SK-N-SH treated with all-trans-retinoic acid at 6 μM for 48 hours (cell line): ENCODE measurements at regions not wholly inside any gene's neighbourhood (a gene's known extent, or its start where the extent isn't known, plus 50 kb on each side); places are given as distances from the start of the nearest gene placed in this dataset.

Source experiments
- ATAC-seq: fragments of 200-7000 bp; cut with Tn5 transposase; 3 replicates; pipeline ENCODE4 v1.9.1; 2020; ENCODE audit warnings: mild to moderate bottlenecking, moderate library complexity
- ARNTL ChIP-seq: fragments of 450-650 bp; formaldehyde crosslinking; IDR thresholded peaks from 2 replicates; pipeline ENCODE4 v1.5.0; 2020; ENCODE audit warnings: low read depth, mild to moderate bottlenecking, moderate library complexity, borderline replicate concordance
- BACH2 ChIP-seq: fragments of 250-450 bp; sonication (Bioruptor Pico); IDR thresholded peaks from 2 replicates; pipeline ENCODE4 v1.9.0; 2021; ENCODE audit warnings: mild to moderate bottlenecking, borderline replicate concordance
- CSDC2 ChIP-seq: fragments of 250-450 bp; sonication (Bioruptor Pico); IDR thresholded peaks from 2 replicates; pipeline ENCODE4 v1.5.0; 2020; ENCODE audit warnings: mild to moderate bottlenecking, moderate library complexity
- ESRRG ChIP-seq: fragments of 250-450 bp; sonication (Bioruptor Pico); IDR thresholded peaks from 2 replicates; pipeline ENCODE4 v1.6.1; 2021; ENCODE audit warnings: mild to moderate bottlenecking
- GLIS3 ChIP-seq: fragments of 250-450 bp; sonication (Bioruptor Pico); IDR thresholded peaks from 2 replicates; pipeline ENCODE4 v1.5.0; 2020; ENCODE audit warnings: mild to moderate bottlenecking, moderate library complexity
- ISL1 ChIP-seq: fragments of 250-450 bp; sonication (Bioruptor Pico); IDR thresholded peaks from 2 replicates; pipeline ENCODE4 v2.1.2; 2022; ENCODE audit warnings: mild to moderate bottlenecking, moderate library complexity
- OSR1 ChIP-seq: fragments of 250-450 bp; sonication (Bioruptor Pico); IDR thresholded peaks from 2 replicates; pipeline ENCODE4 v1.8.0; 2022; ENCODE audit warnings: moderate library complexity, mild to moderate bottlenecking, inconsistent platforms
- PPARA ChIP-seq: fragments of 250-450 bp; sonication (Bioruptor Pico); IDR thresholded peaks from 2 replicates; pipeline ENCODE4 v1.5.0; 2020; ENCODE audit warnings: mild to moderate bottlenecking, borderline replicate concordance
- SNAI2 ChIP-seq: fragments of 250-450 bp; sonication (Bioruptor Pico); IDR thresholded peaks from 2 replicates; pipeline ENCODE4 v1.5.0; 2020; ENCODE audit warnings: mild to moderate bottlenecking, moderate library complexity
- TCF4 ChIP-seq: fragments of 250-450 bp; sonication (Bioruptor Pico); IDR thresholded peaks from 2 replicates; pipeline ENCODE4 v1.8.0; 2021; ENCODE audit warnings: mild to moderate bottlenecking, moderate library complexity, borderline replicate concordance
- TOX ChIP-seq: fragments of 250-450 bp; sonication (Bioruptor Pico); IDR thresholded peaks from 2 replicates; pipeline ENCODE4 v1.8.0; 2021; ENCODE audit warnings: mild to moderate bottlenecking, moderate library complexity, borderline replicate concordance
- ZC3H10 ChIP-seq: fragments of 250-450 bp; sonication (Bioruptor Pico); IDR thresholded peaks from 2 replicates; pipeline ENCODE4 v1.5.1; 2021; ENCODE audit warnings: mild to moderate bottlenecking, moderate library complexity
- ZFP3 ChIP-seq: fragments of 250-450 bp; sonication (Bioruptor Pico); IDR thresholded peaks from 2 replicates; pipeline ENCODE4 v1.5.0; 2020; ENCODE audit warnings: mild to moderate bottlenecking, moderate library complexity
- ZFP30 ChIP-seq: fragments of 450-650 bp; formaldehyde crosslinking; IDR thresholded peaks from 2 replicates; pipeline ENCODE4 v1.5.0; 2022; ENCODE audit warnings: mild to moderate bottlenecking, moderate library complexity
- ZNF565 ChIP-seq: fragments of 450-650 bp; formaldehyde crosslinking; conservative IDR thresholded peaks from 2 replicates; pipeline ENCODE4 v1.5.0; 2020; ENCODE audit warnings: low read depth, mild to moderate bottlenecking, moderate library complexity
- ZNF70 ChIP-seq: fragments of 450-650 bp; formaldehyde crosslinking; IDR thresholded peaks from 2 replicates; pipeline ENCODE4 v1.5.0; 2020; ENCODE audit warnings: mild to moderate bottlenecking, moderate library complexity
- ZNF8 ChIP-seq: fragments of 450-650 bp; formaldehyde crosslinking; IDR thresholded peaks from 2 replicates; pipeline ENCODE4 v1.5.0; 2020; ENCODE audit warnings: mild to moderate bottlenecking, moderate library complexity
- TF ChIP-seq, protein P1 (sequence below): fragments of 250-450 bp; sonication (Bioruptor Pico); IDR thresholded peaks from 2 replicates; pipeline ENCODE4 v1.8.0; 2020; ENCODE audit warnings: mild to moderate bottlenecking, moderate library complexity, borderline replicate concordance
- TF ChIP-seq, protein P2 (sequence below): fragments of 250-450 bp; sonication (Bioruptor Pico); IDR thresholded peaks from 2 replicates; pipeline ENCODE4 v1.5.0; 2020; ENCODE audit warnings: mild to moderate bottlenecking, moderate library complexity
- TF ChIP-seq, protein P3 (sequence below): fragments of 250-450 bp; sonication (Bioruptor Pico); IDR thresholded peaks from 2 replicates; pipeline ENCODE4 v1.5.1; 2021; ENCODE audit warnings: mild to moderate bottlenecking, moderate library complexity
- TF ChIP-seq, protein P4 (sequence below): fragments of 250-450 bp; sonication (Bioruptor Pico); IDR thresholded peaks from 2 replicates; pipeline ENCODE4 v1.8.0; 2021; ENCODE audit warnings: low read depth, mild to moderate bottlenecking, moderate library complexity, borderline replicate concordance

DNA sequence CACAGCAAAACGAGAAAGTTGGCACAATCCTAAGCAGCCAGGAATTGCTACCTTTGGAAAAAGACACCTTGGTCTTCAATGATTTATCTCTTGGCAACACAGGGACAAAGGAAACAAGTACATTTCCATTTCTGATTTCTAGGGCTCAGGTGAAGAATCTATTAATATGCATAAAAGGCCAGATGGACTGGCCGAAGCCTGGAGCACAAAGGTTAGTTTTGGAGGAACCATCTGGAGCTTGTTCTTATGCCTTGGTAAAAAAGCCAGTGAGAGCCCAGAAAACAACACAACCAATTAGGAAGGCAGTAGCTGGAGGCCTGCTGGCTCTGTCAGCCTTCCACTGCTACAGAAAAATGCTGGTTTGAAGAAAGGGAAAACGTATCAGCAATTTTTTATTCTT is 713.5 kb upstream of the API5 start:
- TF ChIP-seq ZNF70 (CRISPR knock-in tag) = no peak
- no peak for TF ChIP-seq ARNTL (CRISPR knock-in tag)
- TF ChIP-seq ZFP30 (CRISPR knock-in tag) = no peak
- no peak for TF ChIP-seq TCF4 (CRISPR knock-in tag)
- no peak for ATAC-seq

DNA sequence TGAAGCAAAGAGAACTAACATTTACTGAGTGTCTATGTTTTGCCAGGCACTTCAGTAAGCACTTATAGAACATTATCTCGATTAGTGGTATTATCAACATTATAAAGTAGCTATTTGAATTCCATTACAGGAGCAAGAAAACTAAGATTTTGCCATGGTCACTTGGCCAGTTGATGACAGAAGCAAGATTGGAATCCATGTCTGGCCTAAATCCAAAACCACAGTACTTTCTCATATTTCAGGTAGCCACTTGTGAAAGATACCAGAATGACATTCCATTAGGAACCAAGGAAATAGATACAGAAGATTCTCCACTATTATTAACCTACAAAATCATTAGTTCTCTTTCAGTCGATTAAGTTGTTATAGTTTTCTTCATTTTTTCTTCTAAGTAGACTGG is 691.0 kb upstream of the API5 start:
- TF ChIP-seq ZNF70 (CRISPR knock-in tag) = no peak
- TF ChIP-seq ISL1 (CRISPR knock-in tag) = 0 out of 2 replicates have a peak, but pooled peaks have one; percentile 13
- TF ChIP-seq, all 23 proteins: peak for 1

DNA sequence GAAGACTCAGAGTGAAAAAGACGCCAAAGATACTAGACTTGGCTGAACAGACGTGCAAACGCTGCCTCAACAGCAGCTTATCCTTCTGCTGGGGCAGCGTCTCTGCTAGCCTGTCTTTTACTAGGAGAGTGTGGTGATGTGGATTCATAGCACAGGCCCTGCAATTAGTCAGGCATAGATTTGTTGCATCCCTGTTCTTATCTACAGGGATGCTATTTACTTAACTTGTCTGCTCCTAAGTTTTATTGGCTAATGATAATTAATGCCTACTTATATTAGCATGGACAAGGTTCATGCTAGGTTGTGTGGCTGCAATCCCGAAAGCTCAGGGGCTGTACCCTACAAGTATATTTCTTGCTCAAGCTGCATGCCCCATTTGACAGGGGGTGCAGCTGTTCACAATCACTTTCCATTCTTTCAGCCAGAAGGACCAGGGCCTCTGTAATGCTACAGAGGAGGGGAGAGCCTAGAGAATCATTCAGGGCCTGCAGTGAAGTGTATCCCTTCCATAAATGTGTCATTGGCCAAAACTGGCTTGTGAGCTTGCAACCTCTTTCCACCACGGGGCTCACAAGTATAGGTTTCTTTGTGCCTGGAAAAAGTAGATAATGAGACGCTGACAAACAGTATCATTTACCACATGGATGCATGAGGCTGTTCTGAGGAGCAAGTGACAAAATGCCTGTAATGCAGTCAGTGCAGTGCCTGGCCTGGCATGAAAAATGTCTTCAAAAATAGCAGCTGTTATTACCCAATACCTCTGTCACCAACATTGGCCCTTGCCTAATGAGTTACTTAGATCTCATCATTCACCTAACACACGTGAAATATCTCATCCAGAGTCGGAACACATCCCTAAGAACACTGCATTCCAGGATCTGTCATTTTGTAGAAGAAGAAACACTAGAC is 685.8 kb upstream of the API5 start:
- no peak for ATAC-seq
- no peak for TF ChIP-seq ISL1 (CRISPR knock-in tag)
- no peak for TF ChIP-seq ZNF70 (CRISPR knock-in tag)
- no peak for TF ChIP-seq ZNF8
- TF ChIP-seq GLIS3 = no peak
- no peak for TF ChIP-seq ZC3H10 (CRISPR knock-in tag)
- TF ChIP-seq TCF4 (CRISPR knock-in tag) = peak; percentile 32; the same call in 1 of the 2 replicates
- TF ChIP-seq TOX (CRISPR knock-in tag) = no peak

More for the DNA sequence above, 691.0 kb upstream of the API5 start:
- no peak for ATAC-seq

DNA sequence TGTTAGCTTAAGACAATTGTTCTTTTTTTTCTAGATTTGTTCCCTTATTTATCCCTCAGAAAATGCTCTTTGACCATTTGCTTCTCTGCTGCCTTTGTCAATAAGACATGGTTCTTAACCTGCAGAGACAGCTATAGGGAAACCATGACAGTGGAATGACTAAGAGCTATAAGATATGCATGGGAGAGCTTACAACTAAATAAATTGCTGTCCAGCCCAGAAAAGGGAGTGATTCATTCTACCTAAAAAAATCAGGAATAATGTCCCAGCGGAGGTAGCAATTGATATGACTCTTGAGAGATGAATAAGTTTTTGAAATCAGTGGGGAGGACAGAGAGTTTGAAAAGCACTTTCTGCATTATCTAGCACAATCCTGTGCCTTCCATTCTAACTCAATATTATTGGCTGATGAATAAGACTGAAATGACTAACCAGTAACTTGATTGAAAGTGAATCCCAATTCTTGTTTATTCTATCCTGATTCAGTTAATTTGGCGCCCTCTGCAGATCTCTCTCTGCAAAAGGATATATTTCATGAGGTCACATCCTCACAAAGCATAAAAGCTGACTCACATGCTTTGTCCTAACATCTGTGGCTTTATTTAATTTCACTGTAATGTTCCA is 680.5 kb upstream of the API5 start:
- TF ChIP-seq ZNF8 (no peak), TCF4 (CRISPR knock-in tag) (peak; percentile 37; the same call in 1 of the 2 replicates)
- ATAC-seq = no peak

DNA sequence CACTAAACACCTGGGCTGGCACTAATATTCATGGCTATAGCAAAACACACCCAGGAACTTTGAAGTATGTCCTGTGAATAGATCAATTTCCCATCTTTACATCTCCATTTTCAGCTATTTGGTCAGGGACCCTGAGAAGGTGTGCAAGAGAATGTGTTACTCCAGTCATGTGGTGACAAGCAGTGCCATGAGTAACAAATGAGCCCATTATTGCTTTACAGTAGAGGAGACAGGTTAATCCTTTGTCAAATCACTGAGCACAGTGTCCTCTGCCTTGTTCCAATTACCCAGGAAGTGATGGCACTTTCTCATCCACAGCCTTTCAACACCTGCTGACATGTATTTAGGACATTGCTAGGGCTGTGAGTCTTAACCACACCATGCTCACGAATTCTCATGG is 664.8 kb upstream of the API5 start:
- TF ChIP-seq SNAI2 (CRISPR knock-in tag) (no peak), ARNTL (CRISPR knock-in tag) (no peak), BACH2 (CRISPR knock-in tag) (no peak), ESRRG (CRISPR knock-in tag) (no peak), ISL1 (CRISPR knock-in tag) (no peak), ZNF8 (no peak), GLIS3 (no peak), OSR1 (CRISPR knock-in tag) (no peak)
- no peak for ATAC-seq

DNA sequence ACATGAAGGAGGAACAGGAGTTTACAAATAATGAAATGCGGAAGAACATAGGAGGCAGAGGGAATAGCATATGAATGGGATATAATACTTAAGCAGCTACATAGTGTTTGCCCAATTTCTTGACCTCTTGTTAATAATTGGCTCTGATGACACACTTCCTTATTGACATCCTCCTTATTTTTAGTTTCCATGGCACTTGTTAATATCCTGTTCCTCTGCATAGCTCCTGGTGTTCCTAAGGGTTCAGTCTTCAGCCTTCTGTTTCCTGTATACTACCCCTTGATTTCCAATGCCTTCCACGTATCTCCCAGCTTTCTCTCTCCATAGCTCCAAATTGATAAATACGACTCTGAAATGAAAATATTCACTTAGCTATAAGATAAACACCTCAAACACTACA is 663.8 kb upstream of the API5 start:
- no peak for ATAC-seq
- TF ChIP-seq ISL1 (CRISPR knock-in tag) (no peak), ZC3H10 (CRISPR knock-in tag) (no peak), ZNF8 (no peak), ZNF565 (CRISPR knock-in tag) (no peak), ESRRG (CRISPR knock-in tag) (no peak), CSDC2 (CRISPR knock-in tag) (no peak)
- TF ChIP-seq, protein P1, sequence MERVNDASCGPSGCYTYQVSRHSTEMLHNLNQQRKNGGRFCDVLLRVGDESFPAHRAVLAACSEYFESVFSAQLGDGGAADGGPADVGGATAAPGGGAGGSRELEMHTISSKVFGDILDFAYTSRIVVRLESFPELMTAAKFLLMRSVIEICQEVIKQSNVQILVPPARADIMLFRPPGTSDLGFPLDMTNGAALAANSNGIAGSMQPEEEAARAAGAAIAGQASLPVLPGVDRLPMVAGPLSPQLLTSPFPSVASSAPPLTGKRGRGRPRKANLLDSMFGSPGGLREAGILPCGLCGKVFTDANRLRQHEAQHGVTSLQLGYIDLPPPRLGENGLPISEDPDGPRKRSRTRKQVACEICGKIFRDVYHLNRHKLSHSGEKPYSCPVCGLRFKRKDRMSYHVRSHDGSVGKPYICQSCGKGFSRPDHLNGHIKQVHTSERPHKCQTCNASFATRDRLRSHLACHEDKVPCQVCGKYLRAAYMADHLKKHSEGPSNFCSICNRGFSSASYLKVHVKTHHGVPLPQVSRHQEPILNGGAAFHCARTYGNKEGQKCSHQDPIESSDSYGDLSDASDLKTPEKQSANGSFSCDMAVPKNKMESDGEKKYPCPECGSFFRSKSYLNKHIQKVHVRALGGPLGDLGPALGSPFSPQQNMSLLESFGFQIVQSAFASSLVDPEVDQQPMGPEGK = no peak

DNA sequence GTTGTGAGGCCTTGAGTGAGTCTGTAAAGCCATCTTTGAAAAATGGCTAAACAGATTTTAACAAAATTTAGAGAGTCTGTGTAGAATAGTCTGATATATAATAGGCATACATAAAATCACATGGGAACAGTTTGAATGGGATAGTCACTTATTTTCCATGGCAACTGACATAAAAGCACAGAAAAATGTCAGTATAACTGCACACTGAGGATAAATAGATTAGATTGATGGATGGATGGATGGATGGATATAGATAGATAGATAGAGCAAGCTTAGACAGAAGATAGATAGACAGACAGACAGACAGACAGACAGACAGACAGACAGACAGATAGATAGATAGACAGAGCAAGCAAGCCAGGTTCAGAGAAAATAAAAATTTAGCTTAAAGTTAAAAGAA is 660.2 kb upstream of the API5 start:
- ATAC-seq = no peak
- no peak for TF ChIP-seq ZNF565 (CRISPR knock-in tag)
- TF ChIP-seq GLIS3 = no peak
- TF ChIP-seq, protein P2, sequence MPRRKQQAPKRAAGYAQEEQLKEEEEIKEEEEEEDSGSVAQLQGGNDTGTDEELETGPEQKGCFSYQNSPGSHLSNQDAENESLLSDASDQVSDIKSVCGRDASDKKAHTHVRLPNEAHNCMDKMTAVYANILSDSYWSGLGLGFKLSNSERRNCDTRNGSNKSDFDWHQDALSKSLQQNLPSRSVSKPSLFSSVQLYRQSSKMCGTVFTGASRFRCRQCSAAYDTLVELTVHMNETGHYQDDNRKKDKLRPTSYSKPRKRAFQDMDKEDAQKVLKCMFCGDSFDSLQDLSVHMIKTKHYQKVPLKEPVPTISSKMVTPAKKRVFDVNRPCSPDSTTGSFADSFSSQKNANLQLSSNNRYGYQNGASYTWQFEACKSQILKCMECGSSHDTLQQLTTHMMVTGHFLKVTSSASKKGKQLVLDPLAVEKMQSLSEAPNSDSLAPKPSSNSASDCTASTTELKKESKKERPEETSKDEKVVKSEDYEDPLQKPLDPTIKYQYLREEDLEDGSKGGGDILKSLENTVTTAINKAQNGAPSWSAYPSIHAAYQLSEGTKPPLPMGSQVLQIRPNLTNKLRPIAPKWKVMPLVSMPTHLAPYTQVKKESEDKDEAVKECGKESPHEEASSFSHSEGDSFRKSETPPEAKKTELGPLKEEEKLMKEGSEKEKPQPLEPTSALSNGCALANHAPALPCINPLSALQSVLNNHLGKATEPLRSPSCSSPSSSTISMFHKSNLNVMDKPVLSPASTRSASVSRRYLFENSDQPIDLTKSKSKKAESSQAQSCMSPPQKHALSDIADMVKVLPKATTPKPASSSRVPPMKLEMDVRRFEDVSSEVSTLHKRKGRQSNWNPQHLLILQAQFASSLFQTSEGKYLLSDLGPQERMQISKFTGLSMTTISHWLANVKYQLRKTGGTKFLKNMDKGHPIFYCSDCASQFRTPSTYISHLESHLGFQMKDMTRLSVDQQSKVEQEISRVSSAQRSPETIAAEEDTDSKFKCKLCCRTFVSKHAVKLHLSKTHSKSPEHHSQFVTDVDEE (CRISPR knock-in tag) = no peak
- TF ChIP-seq, protein P3, sequence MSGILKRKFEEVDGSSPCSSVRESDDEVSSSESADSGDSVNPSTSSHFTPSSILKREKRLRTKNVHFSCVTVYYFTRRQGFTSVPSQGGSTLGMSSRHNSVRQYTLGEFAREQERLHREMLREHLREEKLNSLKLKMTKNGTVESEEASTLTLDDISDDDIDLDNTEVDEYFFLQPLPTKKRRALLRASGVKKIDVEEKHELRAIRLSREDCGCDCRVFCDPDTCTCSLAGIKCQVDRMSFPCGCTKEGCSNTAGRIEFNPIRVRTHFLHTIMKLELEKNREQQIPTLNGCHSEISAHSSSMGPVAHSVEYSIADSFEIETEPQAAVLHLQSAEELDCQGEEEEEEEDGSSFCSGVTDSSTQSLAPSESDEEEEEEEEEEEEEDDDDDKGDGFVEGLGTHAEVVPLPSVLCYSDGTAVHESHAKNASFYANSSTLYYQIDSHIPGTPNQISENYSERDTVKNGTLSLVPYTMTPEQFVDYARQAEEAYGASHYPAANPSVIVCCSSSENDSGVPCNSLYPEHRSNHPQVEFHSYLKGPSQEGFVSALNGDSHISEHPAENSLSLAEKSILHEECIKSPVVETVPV (CRISPR knock-in tag) = no peak
- TF ChIP-seq OSR1 (CRISPR knock-in tag) = no peak
- TF ChIP-seq ZFP3 = no peak
- TF ChIP-seq, protein P4, sequence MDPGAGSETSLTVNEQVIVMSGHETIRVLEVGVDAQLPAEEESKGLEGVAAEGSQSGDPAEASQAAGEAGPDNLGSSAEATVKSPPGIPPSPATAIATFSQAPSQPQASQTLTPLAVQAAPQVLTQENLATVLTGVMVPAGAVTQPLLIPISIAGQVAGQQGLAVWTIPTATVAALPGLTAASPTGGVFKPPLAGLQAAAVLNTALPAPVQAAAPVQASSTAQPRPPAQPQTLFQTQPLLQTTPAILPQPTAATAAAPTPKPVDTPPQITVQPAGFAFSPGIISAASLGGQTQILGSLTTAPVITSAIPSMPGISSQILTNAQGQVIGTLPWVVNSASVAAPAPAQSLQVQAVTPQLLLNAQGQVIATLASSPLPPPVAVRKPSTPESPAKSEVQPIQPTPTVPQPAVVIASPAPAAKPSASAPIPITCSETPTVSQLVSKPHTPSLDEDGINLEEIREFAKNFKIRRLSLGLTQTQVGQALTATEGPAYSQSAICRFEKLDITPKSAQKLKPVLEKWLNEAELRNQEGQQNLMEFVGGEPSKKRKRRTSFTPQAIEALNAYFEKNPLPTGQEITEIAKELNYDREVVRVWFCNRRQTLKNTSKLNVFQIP (CRISPR knock-in tag) = no peak
- TF ChIP-seq PPARA = no peak
- TF ChIP-seq ISL1 (CRISPR knock-in tag) = no peak
- no peak for TF ChIP-seq ESRRG (CRISPR knock-in tag)
